Neural progenitor cell (in vitro differentiated cells): ENCODE measurements at regions not wholly inside any gene's neighbourhood (a gene's known extent, or its start where the extent isn't known, plus 50 kb on each side); places are given as distances from the start of the nearest gene placed in this dataset.

Source experiments
- DNase-seq: peaks from one replicate; pipeline ENCODE4 v3.0.0-alpha.2; 2016; ENCODE audit warnings: low spot score
- H2AFZ ChIP-seq: fragments of 200-600 bp; sonication (generic); replicated peaks from 2 replicates; pipeline ENCODE4 v1.6.1; 2016; ENCODE audit warnings: antibody characterized with exemption
- H3F3A ChIP-seq: fragments of 200-600 bp; sonication (generic); 2 replicates; pipeline ENCODE4 v1.6.1; 2016; ENCODE audit warnings: antibody characterized with exemption, low read depth
- H3K27ac ChIP-seq: fragments of 200-600 bp; sonication (generic); 2 replicates; pipeline ENCODE4 v1.5.1; 2016; ENCODE audit warnings: mild to moderate bottlenecking
- H3K27me3 ChIP-seq: fragments of 200-600 bp; sonication (generic); 2 replicates; pipeline ENCODE4 v1.6.1; 2016; ENCODE audit warnings: mild to moderate bottlenecking, moderate library complexity
- H3K36me3 ChIP-seq: fragments of 200-600 bp; sonication (generic); 2 replicates; pipeline ENCODE4 v1.5.1; 2016
- H3K4me1 ChIP-seq: fragments of 200-600 bp; sonication (generic); 2 replicates; pipeline ENCODE4 v1.6.1; 2016; ENCODE audit warnings: mixed run types
- H3K4me2 ChIP-seq: fragments of 200-600 bp; sonication (generic); 2 replicates; pipeline ENCODE4 v1.6.1; 2016
- H3K4me3 ChIP-seq: fragments of 200-600 bp; sonication (generic); 2 replicates; pipeline ENCODE4 v1.5.1; 2016
- H3K79me2 ChIP-seq: fragments of 200-600 bp; sonication (generic); 2 replicates; pipeline ENCODE4 v1.6.1; 2016; ENCODE audit warnings: low read depth
- H3K9ac ChIP-seq: fragments of 200-600 bp; sonication (generic); 2 replicates; pipeline ENCODE4 v1.6.1; 2016
- H3K9me3 ChIP-seq: fragments of 200-600 bp; sonication (generic); 2 replicates; pipeline ENCODE4 v1.5.1; 2016; ENCODE audit warnings: low read depth
- H4K20me1 ChIP-seq: fragments of 200-600 bp; sonication (generic); 2 replicates; pipeline ENCODE4 v1.6.1; 2016; ENCODE audit warnings: low read depth
- H3K27ac Mint-ChIP-seq: 3 replicates; pipeline ENCODE4 v1.8.0; 2021; ENCODE audit warnings: mixed read lengths
- H3K27me3 Mint-ChIP-seq: 2 replicates; pipeline ENCODE4 v1.8.0; 2022; ENCODE audit warnings: low read depth, mild to moderate bottlenecking, inconsistent platforms, moderate library complexity, mixed read lengths; ENCODE audit not compliant: insufficient read depth
- H3K36me3 Mint-ChIP-seq: 3 replicates; pipeline ENCODE4 v1.8.0; 2021; ENCODE audit warnings: mixed read lengths
- H3K4me1 Mint-ChIP-seq: 3 replicates; pipeline ENCODE4 v1.8.0; 2021; ENCODE audit warnings: mixed read lengths
- H3K4me3 Mint-ChIP-seq: 3 replicates; pipeline ENCODE4 v1.8.0; 2021; ENCODE audit warnings: mild to moderate bottlenecking, moderate library complexity, mixed read lengths
- H3K9me3 Mint-ChIP-seq: 3 replicates; pipeline ENCODE4 v1.8.0; 2020; ENCODE audit warnings: mixed read lengths
- EZH2 ChIP-seq: fragments of 200-600 bp; sonication (generic); IDR thresholded peaks from 2 replicates; pipeline ENCODE4 v1.6.1; 2017; ENCODE audit warnings: antibody characterized with exemption, mild to moderate bottlenecking, moderate library complexity
- EZH2phosphoT487 ChIP-seq: fragments of 200-600 bp; sonication (generic); IDR thresholded peaks from 2 replicates; pipeline ENCODE4 v1.6.1; 2017; ENCODE audit warnings: antibody characterized with exemption
- TF ChIP-seq, protein P1 (sequence below): fragments of 200-600 bp; sonication (generic); IDR thresholded peaks from 2 replicates; pipeline ENCODE4 v1.5.1; 2017; ENCODE audit warnings: antibody characterized with exemption, mild to moderate bottlenecking

GRCh38 chr5:91957666-91958065 lies 574.5 kb upstream of the ARRDC3 start:
- H3K4me2 ChIP-seq = no peak overlapping the region
- no peak overlapping the region for H3K27ac ChIP-seq
- TF ChIP-seq, protein P1, sequence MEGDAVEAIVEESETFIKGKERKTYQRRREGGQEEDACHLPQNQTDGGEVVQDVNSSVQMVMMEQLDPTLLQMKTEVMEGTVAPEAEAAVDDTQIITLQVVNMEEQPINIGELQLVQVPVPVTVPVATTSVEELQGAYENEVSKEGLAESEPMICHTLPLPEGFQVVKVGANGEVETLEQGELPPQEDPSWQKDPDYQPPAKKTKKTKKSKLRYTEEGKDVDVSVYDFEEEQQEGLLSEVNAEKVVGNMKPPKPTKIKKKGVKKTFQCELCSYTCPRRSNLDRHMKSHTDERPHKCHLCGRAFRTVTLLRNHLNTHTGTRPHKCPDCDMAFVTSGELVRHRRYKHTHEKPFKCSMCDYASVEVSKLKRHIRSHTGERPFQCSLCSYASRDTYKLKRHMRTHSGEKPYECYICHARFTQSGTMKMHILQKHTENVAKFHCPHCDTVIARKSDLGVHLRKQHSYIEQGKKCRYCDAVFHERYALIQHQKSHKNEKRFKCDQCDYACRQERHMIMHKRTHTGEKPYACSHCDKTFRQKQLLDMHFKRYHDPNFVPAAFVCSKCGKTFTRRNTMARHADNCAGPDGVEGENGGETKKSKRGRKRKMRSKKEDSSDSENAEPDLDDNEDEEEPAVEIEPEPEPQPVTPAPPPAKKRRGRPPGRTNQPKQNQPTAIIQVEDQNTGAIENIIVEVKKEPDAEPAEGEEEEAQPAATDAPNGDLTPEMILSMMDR = no peak
- TF ChIP-seq EZH2 (no peak), EZH2phosphoT487 (no peak)
- no peaks in the 10 kb centered on the region for H3K4me1 ChIP-seq
- Mint-ChIP-seq H3K36me3 (peaks cover 2% of the 10 kb centered on the region), H3K4me3 (no peak overlapping the region), H3K4me1 (peaks cover 20% of the 10 kb centered on the region), H3K27me3 (no peaks in the 10 kb centered on the region), H3K27ac (no peak overlapping the region), H3K9me3 (peaks cover 3% of the 10 kb centered on the region)
- H3K4me3 ChIP-seq = no peak overlapping the region
- H3K27me3 ChIP-seq = no peaks in the 10 kb centered on the region
- H3K9ac ChIP-seq = no peak overlapping the region
- DNase-seq = no peak
- H3K36me3 ChIP-seq = no peaks in the 10 kb centered on the region
- H3K9me3 ChIP-seq = no peaks in the 10 kb centered on the region
- no peaks in the 10 kb centered on the region for H4K20me1 ChIP-seq
- H3F3A ChIP-seq = no peaks in the 10 kb centered on the region
- no peaks in the 10 kb centered on the region for H3K79me2 ChIP-seq
- no peak overlapping the region for H2AFZ ChIP-seq

DNA sequence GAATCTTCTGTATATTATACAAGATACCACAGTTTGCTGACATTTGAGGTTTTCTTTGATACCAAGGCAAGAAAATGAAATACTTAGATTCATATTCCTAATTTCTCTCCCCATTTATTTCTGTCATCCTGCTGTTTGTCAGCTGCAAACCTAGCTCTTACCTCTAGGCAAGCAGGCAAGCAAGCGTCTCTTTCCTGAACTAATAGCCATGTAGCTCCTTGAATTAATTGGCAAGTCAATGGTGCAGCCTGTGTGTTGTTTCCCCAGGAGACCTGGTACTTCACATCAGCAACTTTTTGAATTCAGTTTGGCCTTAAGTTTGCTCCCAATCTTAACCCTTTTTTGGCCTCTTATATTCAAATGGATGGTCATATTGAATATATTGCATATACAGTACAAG lies 573.6 kb upstream of the ARRDC3 start:
- H3K4me3 ChIP-seq = no peak overlapping the region
- H3K27me3 Mint-ChIP-seq = no peaks in the 10 kb centered on the region
- H3F3A ChIP-seq = no peaks in the 10 kb centered on the region
- DNase-seq = peak; percentile 47
- H3K27ac Mint-ChIP-seq = no peak overlapping the region
- H2AFZ ChIP-seq = no peak overlapping the region
- H3K4me2 ChIP-seq = no peak overlapping the region
- no peaks in the 10 kb centered on the region for H3K27me3 ChIP-seq
- H3K36me3 ChIP-seq = no peaks in the 10 kb centered on the region
- TF ChIP-seq, protein P1 = no peak
- TF ChIP-seq EZH2phosphoT487 (no peak), EZH2 (no peak)
- no peaks in the 10 kb centered on the region for H3K4me1 ChIP-seq
- H4K20me1 ChIP-seq = no peaks in the 10 kb centered on the region
- no peak overlapping the region for H3K4me3 Mint-ChIP-seq
- peaks cover 2% of the 10 kb centered on the region for H3K36me3 Mint-ChIP-seq
- peaks cover 20% of the 10 kb centered on the region for H3K4me1 Mint-ChIP-seq
- H3K27ac ChIP-seq = no peak overlapping the region
- no peak overlapping the region for H3K9ac ChIP-seq
- H3K9me3 ChIP-seq = no peaks in the 10 kb centered on the region
- H3K9me3 Mint-ChIP-seq = peaks cover 3% of the 10 kb centered on the region
- no peaks in the 10 kb centered on the region for H3K79me2 ChIP-seq

DNA sequence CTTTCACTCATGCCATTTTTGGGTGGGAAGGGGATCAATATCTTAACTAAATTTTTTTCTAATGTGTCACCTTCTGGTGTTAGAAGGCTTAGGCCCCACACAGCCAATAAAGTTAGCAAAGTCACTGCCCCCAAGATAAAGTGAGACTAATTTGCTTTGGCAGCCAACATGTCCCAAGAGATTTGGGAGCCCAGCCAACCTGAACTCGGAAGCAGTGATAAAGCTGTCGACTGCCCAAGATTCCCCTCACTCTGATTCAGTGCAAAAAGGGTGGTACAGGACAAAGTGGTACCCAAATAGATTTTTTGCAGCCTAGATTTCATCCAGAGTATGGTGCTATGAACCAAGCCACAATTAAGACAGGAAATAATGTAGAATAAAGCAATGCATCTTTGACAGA lies 572.5 kb upstream of the ARRDC3 start:
- TF ChIP-seq, protein P1 = no peak
- no peak for TF ChIP-seq EZH2phosphoT487
- no peak for TF ChIP-seq EZH2
- Mint-ChIP-seq H3K4me1 (peaks cover 20% of the 10 kb centered on the region), H3K27ac (no peak overlapping the region), H3K4me3 (no peak overlapping the region), H3K27me3 (no peaks in the 10 kb centered on the region), H3K36me3 (peaks cover 2% of the 10 kb centered on the region), H3K9me3 (no peaks in the 10 kb centered on the region)
- no peak overlapping the region for H3K4me3 ChIP-seq
- H3K79me2 ChIP-seq = no peaks in the 10 kb centered on the region
- H3K27ac ChIP-seq = no peak overlapping the region
- no peaks in the 10 kb centered on the region for H3F3A ChIP-seq
- no peaks in the 10 kb centered on the region for H4K20me1 ChIP-seq
- no peaks in the 10 kb centered on the region for H3K4me1 ChIP-seq
- DNase-seq = no peak
- no peak overlapping the region for H3K4me2 ChIP-seq
- no peaks in the 10 kb centered on the region for H3K36me3 ChIP-seq
- no peaks in the 10 kb centered on the region for H3K9me3 ChIP-seq
- no peaks in the 10 kb centered on the region for H3K27me3 ChIP-seq
- H3K9ac ChIP-seq = no peak overlapping the region
- peak overlapping the region; percentile 15 for H2AFZ ChIP-seq
